Hepatocyte (in vitro differentiated cells): ENCODE measurements at regions not wholly inside any gene's neighbourhood (a gene's known extent, or its start where the extent isn't known, plus 50 kb on each side); places are given as distances from the start of the nearest gene placed in this dataset.

Source experiments
- DNase-seq: peaks from one replicate; pipeline ENCODE4 v3.0.0-alpha.2; 2016; ENCODE audit warnings: low spot score
- H2AFZ ChIP-seq: fragments of 200-600 bp; sonication (generic); 2 replicates; pipeline ENCODE4 v1.6.0; 2016; ENCODE audit warnings: antibody characterized with exemption, mild to moderate bottlenecking
- H3K27ac ChIP-seq: fragments of 200-600 bp; sonication (generic); 2 replicates; pipeline ENCODE4 v1.5.1; 2016; ENCODE audit warnings: mild to moderate bottlenecking
- H3K27me3 ChIP-seq: fragments of 200-600 bp; sonication (generic); 2 replicates; pipeline ENCODE4 v1.6.1; 2016
- H3K36me3 ChIP-seq: fragments of 200-600 bp; sonication (generic); replicated peaks from 2 replicates; pipeline ENCODE4 v1.5.1; 2016; ENCODE audit warnings: low read depth; ENCODE audit not compliant: insufficient read depth
- H3K4me1 ChIP-seq: fragments of 200-600 bp; sonication (generic); 2 replicates; pipeline ENCODE4 v1.5.1; 2016; ENCODE audit warnings: mild to moderate bottlenecking, moderate library complexity; ENCODE audit not compliant: insufficient read depth
- H3K4me2 ChIP-seq: fragments of 200-600 bp; sonication (generic); 2 replicates; pipeline ENCODE4 v1.6.0; 2016
- H3K4me3 ChIP-seq: fragments of 200-600 bp; sonication (generic); 2 replicates; pipeline ENCODE4 v1.5.1; 2016; ENCODE audit warnings: mild to moderate bottlenecking
- H3K79me2 ChIP-seq: fragments of 200-600 bp; sonication (generic); 2 replicates; pipeline ENCODE4 v1.6.0; 2017; ENCODE audit warnings: mild to moderate bottlenecking
- H3K9me2 ChIP-seq: fragments of 200-600 bp; sonication (generic); replicated peaks from 2 replicates; pipeline ENCODE4 v1.6.0; 2017; ENCODE audit warnings: mild to moderate bottlenecking; ENCODE audit not compliant: insufficient read depth
- H3K9me3 ChIP-seq: fragments of 200-600 bp; sonication (generic); 2 replicates; pipeline ENCODE4 v1.5.1; 2016; ENCODE audit warnings: low read depth, mild to moderate bottlenecking
- H4K20me1 ChIP-seq: fragments of 200-600 bp; sonication (generic); 2 replicates; pipeline ENCODE4 v1.6.0; 2016; ENCODE audit warnings: mild to moderate bottlenecking; ENCODE audit not compliant: insufficient read depth, poor library complexity, severe bottlenecking
- CTCF ChIP-seq: fragments of 200-600 bp; sonication (generic); IDR thresholded peaks from 2 replicates; pipeline ENCODE4 v1.5.1; 2016; ENCODE audit warnings: antibody characterized with exemption, mild to moderate bottlenecking; ENCODE audit not compliant: poor library complexity
- EZH2 ChIP-seq: fragments of 200-600 bp; sonication (generic); IDR thresholded peaks from 2 replicates; pipeline ENCODE4 v1.6.1; 2016; ENCODE audit warnings: antibody characterized with exemption, mild to moderate bottlenecking, borderline replicate concordance
- EZH2phosphoT487 ChIP-seq: fragments of 200-600 bp; sonication (generic); IDR thresholded peaks from one replicate; pipeline ENCODE4 v1.6.1; 2018; ENCODE audit warnings: antibody characterized with exemption, mild to moderate bottlenecking, low read depth, moderate library complexity; ENCODE audit not compliant: unreplicated experiment, severe bottlenecking
- WGBS: methylation state at CpG from one replicate; pipeline ENCODE4 v1.1.6; 2016; ENCODE audit warnings: low lambda C conversion rate; ENCODE audit errors: missing lambda C conversion rate; 5-methylcytosine and 5-hydroxymethylcytosine counted together

DNA sequence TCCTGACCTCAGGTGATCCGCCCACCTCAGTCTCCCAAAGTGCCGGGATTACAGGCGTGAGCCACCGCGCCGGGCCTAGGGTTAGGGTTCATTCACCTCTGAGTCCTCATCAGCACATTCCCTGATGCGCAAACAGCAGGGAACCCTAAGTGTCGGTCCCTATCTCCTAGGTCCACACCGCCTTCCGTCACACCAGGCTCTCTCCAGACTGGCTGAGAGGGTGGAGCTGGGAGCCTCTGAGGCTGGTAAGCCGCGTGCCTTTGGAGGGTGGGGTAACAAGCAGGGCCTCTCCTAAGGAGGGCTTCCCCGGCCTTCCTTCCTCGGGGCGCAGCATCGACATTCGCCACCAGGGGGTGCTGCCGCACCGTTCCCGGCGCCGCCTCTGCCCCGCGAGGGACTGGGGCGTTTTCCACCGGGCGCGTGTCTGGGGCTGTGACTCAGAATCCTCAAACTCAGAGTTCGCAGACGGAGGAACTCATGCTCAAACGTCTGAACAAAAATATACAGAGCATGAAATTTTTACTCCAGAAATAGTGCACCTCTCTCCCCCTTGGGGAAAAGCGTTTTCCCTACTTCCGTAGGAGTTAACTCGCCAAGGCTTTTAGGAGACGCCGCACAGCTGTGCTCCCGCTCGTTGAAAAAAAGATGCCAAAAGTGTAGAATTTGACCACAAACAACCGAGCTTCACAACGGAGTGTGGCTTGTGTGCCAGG lies 63.9 kb upstream of the ASAP2 start:
- H3K4me2 ChIP-seq: peak overlapping the region; percentile 75
- TF ChIP-seq CTCF: peak; percentile 99
- TF ChIP-seq EZH2: no peak
- H3K79me2 ChIP-seq: no peaks in the 10 kb centered on the region
- no peaks in the 10 kb centered on the region for H4K20me1 ChIP-seq
- no peaks in the 10 kb centered on the region for H3K36me3 ChIP-seq
- H3K27me3 ChIP-seq: no peaks in the 10 kb centered on the region
- peaks cover 9% of the 10 kb centered on the region for H3K4me1 ChIP-seq
- H3K27ac ChIP-seq: peak overlapping the region; percentile 65
- H3K9me3 ChIP-seq: no peaks in the 10 kb centered on the region
- WGBS: 13% methylated on average over 40 of the region's 40 CpGs
- peak overlapping the region; percentile 28 for H2AFZ ChIP-seq
- H3K4me3 ChIP-seq: no peak overlapping the region
- peak; percentile 91 for DNase-seq
- no peaks in the 10 kb centered on the region for H3K9me2 ChIP-seq

DNA sequence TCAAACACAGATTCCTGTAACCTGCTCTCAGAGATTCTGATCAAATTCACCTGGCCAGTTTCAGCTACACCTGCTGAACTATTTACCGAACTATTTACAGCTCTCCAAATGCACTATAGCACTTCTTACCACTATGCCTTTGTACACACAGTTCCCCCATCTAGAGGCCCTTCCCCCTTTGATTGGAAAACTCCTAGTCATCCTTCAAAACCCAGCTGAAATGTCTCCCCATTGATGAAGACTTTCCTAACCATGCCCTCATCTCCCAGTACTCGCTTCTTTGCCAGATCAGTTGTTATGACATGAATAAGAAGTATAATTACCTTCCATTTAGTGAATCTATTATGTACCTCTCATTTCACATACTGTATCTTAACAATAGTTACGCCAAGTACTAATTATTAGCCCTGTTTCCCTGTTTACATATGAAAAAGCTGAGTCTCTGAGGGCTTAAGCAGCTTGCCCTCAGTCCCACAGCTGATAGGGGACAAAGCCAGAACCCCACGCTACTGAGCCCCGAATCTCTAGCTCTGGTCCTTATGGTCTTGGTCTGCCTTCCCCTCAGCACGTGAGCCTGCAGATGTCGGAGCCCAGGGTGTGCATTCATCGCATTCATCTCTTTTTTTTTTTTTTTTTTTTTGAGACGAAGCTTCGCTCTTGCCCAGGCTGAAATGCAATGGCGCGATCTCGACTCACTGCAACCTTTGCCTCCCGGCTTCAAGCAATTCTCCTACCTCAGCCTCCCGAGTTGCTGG lies 64.7 kb upstream of the ASAP2 start:
- Histone ChIP-seq H3K36me3 (no peaks in the 10 kb centered on the region), H3K4me3 (no peak overlapping the region), H3K4me2 (peak overlapping the region; percentile 75), H2AFZ (no peak overlapping the region), H3K79me2 (no peaks in the 10 kb centered on the region), H3K9me2 (no peaks in the 10 kb centered on the region), H3K27me3 (no peaks in the 10 kb centered on the region), H3K9me3 (no peaks in the 10 kb centered on the region), H3K4me1 (peaks cover 9% of the 10 kb centered on the region), H3K27ac (peak overlapping the region; percentile 65), H4K20me1 (no peaks in the 10 kb centered on the region)
- no peak for TF ChIP-seq EZH2phosphoT487
- TF ChIP-seq EZH2: no peak
- TF ChIP-seq CTCF: no peak
- DNase-seq: no peak
- 90% methylated on average over 13 of the region's 15 CpGs for WGBS

DNA sequence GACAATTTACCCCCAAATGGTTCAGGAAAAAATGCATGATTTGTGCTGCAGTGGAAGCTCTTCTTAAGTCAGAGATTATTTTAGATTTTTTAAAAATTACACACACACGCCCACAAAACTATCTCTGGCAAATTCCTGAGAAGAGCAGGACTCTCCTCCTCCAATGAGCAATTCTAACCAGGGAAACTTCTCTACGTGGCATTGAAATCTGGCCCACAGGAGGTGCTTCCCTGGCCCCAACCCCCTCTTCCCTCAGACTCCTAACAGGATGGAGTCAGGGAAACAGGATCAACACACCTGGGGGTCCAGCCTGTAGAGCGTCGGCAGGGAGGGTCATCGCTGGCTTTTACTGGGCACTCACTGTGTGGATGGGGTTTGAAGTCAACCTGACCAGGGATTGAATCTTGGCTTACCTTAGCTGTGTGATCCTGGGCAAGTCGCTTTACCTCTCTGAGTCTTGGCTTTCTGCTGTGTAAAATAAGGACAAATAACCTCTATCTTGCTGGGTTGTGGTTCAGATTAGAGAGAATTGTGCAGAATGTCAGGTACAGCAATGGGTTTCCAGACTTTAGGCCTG lies 65.4 kb upstream of the ASAP2 start:
- no peak for DNase-seq
- no peak overlapping the region for H3K4me3 ChIP-seq
- peaks cover 9% of the 10 kb centered on the region for H3K4me1 ChIP-seq
- no peaks in the 10 kb centered on the region for H4K20me1 ChIP-seq
- no peaks in the 10 kb centered on the region for H3K9me2 ChIP-seq
- H3K4me2 ChIP-seq: no peak overlapping the region
- H3K27me3 ChIP-seq: no peaks in the 10 kb centered on the region
- TF ChIP-seq EZH2 (no peak), EZH2phosphoT487 (no peak), CTCF (no peak)
- H2AFZ ChIP-seq: no peak overlapping the region
- H3K9me3 ChIP-seq: no peaks in the 10 kb centered on the region
- H3K27ac ChIP-seq: peak overlapping the region; percentile 65
- no peaks in the 10 kb centered on the region for H3K36me3 ChIP-seq
- no peaks in the 10 kb centered on the region for H3K79me2 ChIP-seq
- 73% methylated on average over 6 of the region's 6 CpGs for WGBS
